ENCODE measurements at regions not wholly inside any gene's neighbourhood (a gene's known extent, or its start where the extent isn't known, plus 50 kb on each side); places are given as distances from the start of the nearest gene placed in this dataset.

DNA sequence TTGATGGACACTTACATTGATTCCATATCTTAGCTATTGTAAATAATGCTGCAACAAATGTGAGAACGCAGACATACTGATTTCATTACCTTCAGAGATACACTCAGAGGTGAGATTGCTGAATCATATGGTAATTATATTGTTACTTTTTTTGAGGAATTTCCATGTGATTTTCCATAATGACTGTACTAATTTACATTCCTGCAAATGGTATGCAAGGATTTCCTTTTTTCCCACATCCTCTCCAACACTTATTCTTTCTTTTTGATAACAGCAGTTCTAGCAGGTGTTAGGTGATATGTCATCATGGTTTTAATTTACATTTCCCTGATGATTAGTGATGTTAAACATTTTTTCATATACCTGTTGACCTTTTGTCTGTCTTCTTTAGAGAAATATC, 207.7 kb downstream of the C11orf87 start:
- TF ChIP-seq ZNF274 (IDR thresholded peaks at IDR 0.05; ENCODE audit: low read depth, low read length) (no peak), SUZ12 (IDR thresholded peaks at IDR 0.05; ENCODE audit: extremely low read depth, insufficient read depth, insufficient read length) (no peak), YY1 (IDR thresholded peaks at IDR 0.05; ENCODE audit: insufficient read depth, insufficient read length) (no peak)

Data from NT2/D1 (cell line).